DMS153 treated with DMSO at 0.1 percent for 48 hours (cell line): ENCODE measurements at regions not wholly inside any gene's neighbourhood (a gene's known extent, or its start where the extent isn't known, plus 50 kb on each side); places are given as distances from the start of the nearest gene placed in this dataset.
A peak's percentile ranks its signal among the peaks of the same experiment; 100 is the strongest.
"Not testable (repeated sequence)": the region's sequence is repeated elsewhere in the genome, so short reads cannot be mapped to it uniquely, and the experiment has no call there.

Experiments used
- DNase-seq: peaks from one replicate; lab custom pipeline; 2025; ENCODE audit not compliant: unreplicated experiment; lab: John Stamatoyannopoulos, UW

GRCh38 chr6:10184371-10185227 is 230.3 kb downstream of the TFAP2A start:
- DNase-seq: no peak

DNA sequence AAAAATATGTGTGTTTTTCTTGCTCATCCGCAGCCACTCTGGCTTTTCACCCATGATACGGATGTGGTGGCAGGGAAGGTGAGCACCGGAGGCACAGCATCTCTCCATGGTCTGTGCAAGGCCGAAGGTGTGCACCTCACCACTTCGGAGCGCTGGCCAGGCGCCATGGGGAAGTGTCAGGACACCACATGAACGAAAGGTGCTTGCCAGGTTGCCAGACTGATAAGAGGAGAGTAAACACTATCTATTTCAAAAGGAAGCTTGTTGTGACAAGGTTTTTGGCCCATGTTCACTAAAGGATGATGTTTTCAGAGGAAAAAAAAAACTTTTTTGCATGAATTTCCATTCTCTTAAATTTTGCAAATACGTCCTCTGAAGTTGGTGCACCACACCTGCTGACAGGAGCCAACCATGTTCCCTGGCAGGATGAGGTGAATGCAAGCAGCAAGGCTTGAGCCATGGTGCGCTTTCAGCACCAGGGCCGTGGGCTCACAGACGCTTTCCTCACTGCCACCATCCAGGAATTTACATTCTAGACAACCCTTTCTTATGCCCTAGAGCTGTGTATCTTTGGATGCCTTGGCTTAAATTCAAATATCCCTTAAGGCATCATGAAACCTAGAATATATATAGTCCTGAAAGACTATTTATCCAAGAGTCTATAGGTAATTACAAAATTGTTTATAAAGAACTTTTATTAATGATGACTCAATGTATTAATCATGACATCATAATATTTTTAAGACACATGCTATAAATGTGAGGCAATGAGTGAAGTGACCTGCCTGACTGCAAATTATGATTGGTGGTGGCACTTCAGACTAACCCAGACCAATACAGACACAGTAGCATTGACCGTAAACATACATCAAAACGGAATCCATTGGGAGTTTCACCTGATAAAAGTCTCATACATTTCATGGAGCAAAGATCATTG is 234.5 kb downstream of the TFAP2A start:
- DNase-seq: peak; percentile 74

- no peak for DNase-seq
Observed at GRCh38 chr6:10177704-10178103, 237.2 kb downstream of the TFAP2A start.

DNA sequence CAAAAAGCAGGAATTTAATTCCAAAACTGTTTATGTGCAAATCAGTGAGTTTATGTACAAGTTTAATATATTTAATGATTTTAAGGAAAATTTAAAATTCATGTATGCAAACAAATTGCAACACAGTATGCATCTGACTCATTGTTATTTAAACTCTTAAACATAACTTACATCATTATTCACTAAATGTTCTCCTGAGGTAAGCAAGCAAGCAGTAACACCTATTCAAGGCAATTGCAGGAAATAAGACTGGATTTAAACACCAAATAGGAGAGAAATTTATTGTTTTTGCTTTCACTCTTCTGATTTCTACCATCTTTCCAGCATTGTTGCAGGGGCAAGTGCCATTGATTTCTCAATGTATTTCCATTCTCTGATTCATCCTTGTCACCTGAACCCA is 239.5 kb downstream of the TFAP2A start:
- no peak for DNase-seq

GRCh38 chr6:10174761-10175160 is 240.1 kb downstream of the TFAP2A start:
- DNase-seq: no peak

- DNase-seq: no peak
Observed at GRCh38 chr6:10174056-10174455, 240.8 kb downstream of the TFAP2A start.

DNA sequence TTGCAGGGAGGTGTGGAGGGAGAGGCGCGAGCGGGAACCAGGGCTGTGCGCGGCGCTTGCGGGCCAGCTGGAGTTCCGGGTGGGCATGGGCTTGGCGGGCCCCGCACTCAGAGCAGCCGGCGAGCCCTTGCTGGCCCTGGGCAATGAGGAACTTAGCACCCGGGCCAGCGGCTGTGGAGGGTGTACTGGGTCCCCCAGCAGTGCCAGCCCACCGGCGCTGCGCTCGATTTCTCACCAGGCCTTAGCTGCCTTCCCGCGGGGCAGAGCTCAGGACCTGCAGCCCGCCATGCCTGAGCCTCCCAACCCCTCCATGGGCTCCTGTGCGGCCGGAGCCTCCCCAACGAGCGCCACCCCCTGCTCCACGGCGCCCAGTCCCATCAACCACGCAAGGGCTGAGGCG is 243.2 kb downstream of the TFAP2A start:
- DNase-seq: not testable (repeated sequence)

- no peak for DNase-seq
Observed at GRCh38 chr6:10170816-10171215, 244.1 kb downstream of the TFAP2A start.

- no peak for DNase-seq
Observed at GRCh38 chr6:10166031-10166430, 248.8 kb downstream of the TFAP2A start.

- no peak for DNase-seq
Observed at GRCh38 chr6:10163203-10163962, 251.5 kb downstream of the TFAP2A start.

GRCh38 chr6:10156875-10157274 is 258.0 kb downstream of the TFAP2A start:
- DNase-seq: no peak

- no peak for DNase-seq
Observed at GRCh38 chr6:10154251-10154650, 260.6 kb downstream of the TFAP2A start.

DNA sequence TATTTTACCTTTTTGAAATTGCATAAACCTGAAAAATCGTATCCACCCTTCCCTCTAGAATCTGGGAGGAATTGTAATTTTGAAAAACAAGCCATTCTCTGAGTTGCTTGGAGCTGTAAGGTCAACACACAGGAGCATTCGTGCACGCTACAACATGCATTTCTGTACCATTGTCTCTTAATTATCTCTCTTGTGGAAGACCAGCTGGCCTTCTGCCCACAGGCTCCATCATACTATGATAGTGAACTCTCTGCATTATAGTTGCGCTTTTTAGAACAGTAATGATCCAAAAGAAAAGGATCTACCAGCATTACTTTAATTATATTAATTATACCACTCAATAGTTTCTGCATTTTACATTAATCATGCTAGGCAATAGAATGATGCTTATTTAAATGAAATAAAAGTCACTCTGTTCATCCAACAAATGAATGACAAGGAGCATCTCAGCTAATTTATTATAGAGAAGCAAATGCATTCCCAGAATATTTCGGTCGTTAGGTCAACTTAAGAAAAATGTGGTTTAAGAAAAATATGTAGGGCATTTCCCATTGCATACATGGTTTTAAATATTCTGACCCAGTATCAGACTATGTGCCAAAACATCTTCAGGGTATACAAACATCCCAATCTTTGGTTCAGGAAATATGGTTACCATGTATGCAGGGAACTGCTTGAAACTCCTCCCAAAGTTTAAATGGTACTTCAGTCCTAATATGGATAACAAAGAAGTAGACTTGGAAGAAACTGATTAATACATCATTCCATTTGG is 263.5 kb downstream of the TFAP2A start:
- DNase-seq: peak; percentile 14

DNA sequence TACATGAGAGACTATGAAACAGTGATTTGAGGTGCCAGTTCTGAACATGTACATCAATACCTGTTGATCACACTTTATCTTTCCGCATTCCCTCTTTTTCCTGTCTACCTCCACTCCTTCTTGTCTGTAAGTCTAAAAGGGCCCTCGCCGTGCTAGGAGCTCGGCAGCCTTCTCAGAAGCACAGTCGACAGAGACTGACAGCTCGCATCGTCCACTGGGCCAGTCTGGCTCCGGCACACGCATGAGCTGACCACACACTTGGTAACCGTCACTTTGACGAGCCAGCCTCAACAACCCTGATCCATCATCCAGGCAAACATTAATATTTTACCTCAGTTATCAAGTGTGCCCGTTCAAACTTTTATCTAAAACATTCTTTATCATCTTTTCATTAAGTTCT is 265.3 kb downstream of the TFAP2A start:
- no peak for DNase-seq

DNA sequence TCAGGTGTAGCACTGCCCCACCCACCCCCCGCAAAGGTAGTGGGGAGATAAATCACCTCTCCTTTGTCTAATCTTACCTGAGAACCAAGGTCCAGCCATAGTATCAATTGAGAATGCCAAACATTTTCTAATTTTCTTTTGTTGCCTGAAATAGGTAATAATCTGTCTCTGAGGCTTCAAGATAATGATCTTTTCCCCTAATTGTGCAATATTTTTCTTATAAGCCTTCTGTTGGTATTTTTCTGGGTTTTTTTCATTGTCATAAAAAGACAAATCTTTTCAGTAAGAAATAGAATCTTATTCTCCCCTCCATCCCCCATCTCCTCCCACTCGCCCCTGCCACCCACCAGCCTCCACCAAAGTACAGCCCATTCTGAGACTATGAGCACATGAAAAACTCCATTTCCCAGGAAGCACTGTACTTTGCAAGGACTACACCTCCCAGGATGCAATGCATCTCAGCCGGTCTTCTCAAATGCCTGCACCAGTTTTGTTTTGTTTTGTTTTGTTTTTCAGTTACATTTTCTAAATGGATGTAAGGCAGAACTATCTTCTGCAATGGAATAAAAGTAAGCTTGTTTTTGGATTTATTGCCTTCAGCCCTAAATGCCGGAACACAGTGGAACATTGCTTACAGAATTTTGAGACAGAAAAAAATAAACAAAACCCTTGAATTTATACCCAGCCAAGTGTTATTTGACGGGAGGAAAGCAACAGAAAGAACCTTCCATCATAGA is 268.0 kb downstream of the TFAP2A start:
- no peak for DNase-seq

GRCh38 chr6:10144772-10145171 is 270.1 kb downstream of the TFAP2A start:
- no peak for DNase-seq

DNA sequence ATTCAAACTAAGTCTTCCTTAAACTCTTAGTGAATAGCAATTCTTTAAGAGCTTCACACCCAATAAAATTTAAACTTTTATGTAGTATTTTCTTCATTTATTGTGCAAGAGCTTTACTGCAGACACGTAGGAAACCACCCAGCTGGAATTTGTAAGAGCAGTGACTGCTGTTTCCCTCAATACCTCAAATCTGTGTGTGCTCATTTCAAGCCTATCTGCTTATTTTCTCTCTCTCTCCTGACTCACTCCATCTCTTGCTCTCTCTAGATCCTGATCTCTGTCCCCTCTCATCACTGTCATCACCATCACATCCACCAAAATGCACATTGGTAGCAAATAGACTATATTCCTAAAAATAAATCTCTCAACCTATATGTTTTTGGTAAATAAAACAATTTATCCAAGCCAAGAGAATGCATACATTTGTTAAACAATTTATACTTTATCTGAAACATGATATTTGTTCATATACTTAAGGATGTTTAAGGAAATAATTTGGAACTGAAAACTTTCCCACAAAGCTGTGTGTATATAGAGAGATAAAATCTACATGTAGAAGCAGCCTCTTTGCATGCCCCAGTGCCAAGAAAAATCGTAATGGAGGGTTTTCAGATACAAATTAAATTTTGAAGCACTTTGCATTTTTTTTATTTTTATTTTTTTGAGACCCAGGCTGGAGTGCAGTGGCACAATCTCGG is 273.0 kb downstream of the TFAP2A start:
- no peak for DNase-seq

GRCh38 chr6:10140824-10141223 is 274.1 kb downstream of the TFAP2A start:
- DNase-seq: peak; percentile 24

DNA sequence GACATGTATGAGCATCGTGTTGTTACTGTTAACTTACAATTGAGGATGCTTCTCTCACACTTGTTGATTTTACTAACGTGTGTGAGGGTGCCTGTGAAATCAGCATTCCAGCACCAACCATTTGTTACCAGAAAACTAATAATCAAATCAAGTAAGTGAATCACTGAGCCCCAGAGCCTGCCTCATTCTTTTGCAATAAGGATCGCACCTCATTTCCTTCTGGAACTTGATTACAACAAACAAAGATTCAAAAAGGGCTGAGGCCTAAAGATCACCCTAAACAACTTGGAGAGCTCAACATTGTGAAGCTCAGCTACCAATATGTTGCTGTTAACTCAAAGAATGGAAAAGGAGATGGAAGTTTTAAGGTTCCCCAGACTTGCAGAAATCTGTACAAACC is 274.7 kb downstream of the TFAP2A start:
- no peak for DNase-seq
